Activated gamma-delta T cell treated with anti-CD3 and anti-CD28 coated beads, Interleukin-2, amount 50 U/mL, for 16 hours (primary cell): ENCODE measurements at regions not wholly inside any gene's neighbourhood (a gene's known extent, or its start where the extent isn't known, plus 50 kb on each side); places are given as distances from the start of the nearest gene placed in this dataset.

Experiments used
- DNase-seq: peaks from one replicate; pipeline ENCODE4 v3.0.0-alpha.2; 2020; ENCODE audit warnings: low read depth

- no peak for DNase-seq
Observed at GRCh38 chr6:163806755-163807499, 392.4 kb downstream of the QKI start.

DNA sequence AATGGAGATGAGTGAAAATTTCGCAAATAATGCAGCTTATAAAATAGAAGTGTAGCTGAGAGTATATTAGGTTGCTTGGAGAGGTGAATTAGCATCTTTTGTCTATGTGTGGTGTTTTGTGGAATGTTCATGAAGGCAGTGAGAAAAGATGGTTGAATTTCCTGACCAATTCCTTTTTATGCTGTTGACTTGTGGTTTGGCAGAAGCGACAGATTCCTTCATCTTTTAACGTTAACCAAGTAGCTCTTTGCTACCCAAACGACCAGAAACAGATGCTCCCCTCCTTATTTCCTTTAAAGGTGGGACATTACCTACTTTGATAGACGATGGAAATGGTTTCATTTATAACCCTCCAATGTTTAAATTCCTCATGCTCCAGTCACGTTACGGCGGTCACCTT, 390.5 kb downstream of the QKI start:
- DNase-seq, result no peak

DNA sequence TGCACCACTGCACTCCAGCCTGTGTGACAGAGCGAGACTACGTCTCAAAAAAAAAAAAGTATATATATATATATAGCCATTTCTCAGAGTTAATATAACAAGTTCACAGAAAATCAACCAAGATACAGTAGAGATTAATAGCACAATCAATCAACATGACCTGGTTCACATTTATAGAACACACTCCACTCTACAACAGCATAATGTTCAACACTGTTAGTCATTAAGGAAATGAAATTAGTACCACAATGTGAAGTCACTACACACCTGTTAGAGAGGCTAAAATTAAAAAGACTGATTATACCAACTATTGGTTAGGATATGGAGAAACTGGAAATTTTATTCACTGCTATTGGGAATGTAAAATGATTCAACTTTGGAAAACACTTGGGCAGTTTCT, 387.7 kb downstream of the QKI start:
- no peak for DNase-seq

- DNase-seq, result no peak
Observed at GRCh38 chr6:163797296-163797845, 382.9 kb downstream of the QKI start.

GRCh38 chr6:163793011-163793983, 378.8 kb downstream of the QKI start:
- DNase-seq, result no peak

DNA sequence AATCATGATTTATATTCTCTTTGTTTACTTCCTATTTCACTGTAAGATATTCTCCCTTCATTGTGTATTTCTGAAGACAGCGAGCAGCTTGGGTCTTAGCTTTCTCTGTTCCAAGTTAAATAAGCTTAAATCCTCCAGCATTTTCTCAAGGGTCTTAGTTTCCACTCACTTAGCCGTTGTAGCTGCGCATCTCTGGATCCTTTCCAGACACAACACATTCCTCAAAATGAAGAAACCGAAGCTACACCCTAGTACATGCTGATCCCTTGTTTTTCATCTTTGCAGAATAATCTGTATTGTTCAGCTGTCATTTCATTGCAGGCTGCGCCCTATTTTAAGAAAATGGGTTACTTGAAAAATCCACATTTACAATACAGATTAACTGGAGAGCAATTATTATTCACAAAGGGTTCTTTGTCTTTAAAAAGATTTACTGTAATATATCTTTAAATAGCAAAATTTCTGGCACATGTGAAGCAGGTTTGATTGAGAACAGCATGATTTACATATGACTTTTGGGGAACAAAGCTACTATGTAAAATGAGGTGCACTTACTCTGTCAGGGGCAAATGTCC, 375.8 kb downstream of the QKI start:
- DNase-seq, result no peak

- DNase-seq, result no peak
Observed at GRCh38 chr6:163789199-163789810, 374.8 kb downstream of the QKI start.

- DNase-seq, result no peak
Observed at GRCh38 chr6:163786995-163787671, 372.6 kb downstream of the QKI start.

GRCh38 chr6:163782436-163783003, 368.0 kb downstream of the QKI start:
- DNase-seq, result no peak

- no peak for DNase-seq
Observed at GRCh38 chr6:163780994-163781393, 366.5 kb downstream of the QKI start.

- no peak for DNase-seq
Observed at GRCh38 chr6:163779727-163780284, 365.3 kb downstream of the QKI start.

GRCh38 chr6:163777716-163778115, 363.2 kb downstream of the QKI start:
- no peak for DNase-seq

GRCh38 chr6:163776906-163777686, 362.6 kb downstream of the QKI start:
- no peak for DNase-seq

GRCh38 chr6:163776196-163776905, 361.8 kb downstream of the QKI start:
- no peak for DNase-seq

DNA sequence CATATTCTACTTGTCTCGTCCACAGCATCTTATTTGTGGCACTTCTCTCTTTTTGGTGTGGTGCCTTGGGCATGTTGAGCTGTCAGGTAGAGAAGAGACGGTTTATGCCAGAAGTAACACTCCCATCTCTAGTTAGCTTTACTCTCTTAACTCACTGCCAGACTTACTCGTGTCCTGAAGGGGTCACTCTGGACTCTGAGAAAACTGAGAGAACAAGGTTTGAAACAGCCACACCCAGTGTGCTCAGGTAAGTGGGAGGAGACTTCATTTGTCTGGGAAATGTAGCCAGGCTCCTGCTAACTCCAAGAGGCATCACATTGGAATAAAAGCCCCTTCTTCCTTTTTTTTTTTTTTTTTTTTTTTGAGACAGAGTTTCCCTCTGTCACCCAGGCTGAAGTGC, 360.8 kb downstream of the QKI start:
- no peak for DNase-seq

GRCh38 chr6:163774485-163774884, 360.0 kb downstream of the QKI start:
- no peak for DNase-seq

DNA sequence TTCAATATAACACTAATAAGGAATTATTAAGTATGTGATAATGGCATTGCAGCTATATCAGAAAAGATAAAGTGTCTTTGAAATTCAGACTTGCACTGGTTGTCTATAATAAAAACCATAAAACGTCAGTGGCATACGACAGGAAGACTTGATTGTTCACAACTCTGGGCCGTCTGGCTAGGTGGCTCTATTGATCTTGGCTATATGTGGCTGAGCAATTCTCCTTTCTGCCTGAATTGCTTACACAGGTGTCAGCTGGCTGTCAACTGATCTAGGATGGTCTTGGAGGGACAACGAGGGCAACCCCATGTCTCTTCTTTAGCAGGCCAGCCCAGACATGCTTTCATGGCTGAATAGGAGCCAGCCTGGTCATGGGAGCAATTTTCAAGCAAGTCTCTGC, 359.1 kb downstream of the QKI start:
- no peak for DNase-seq

GRCh38 chr6:163772701-163773100, 358.2 kb downstream of the QKI start:
- DNase-seq, result no peak

DNA sequence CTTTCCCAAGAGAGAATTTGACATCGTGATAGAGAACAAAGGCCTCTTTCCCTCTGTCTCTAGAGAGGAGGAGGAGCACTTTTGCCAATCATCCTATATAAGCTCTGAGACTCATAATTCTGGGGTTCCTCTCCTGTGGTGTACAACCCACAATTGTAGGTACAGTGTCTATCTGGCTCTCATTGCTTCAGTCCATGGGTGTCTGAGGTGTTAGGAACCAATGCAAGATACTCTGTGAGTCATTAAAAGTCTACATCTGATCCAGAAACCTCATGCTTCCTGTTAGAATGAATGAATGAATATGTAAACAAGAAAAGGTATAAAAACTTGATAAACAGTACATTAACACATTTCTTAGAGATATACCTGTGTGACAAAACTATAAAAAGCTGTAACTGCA, 356.7 kb downstream of the QKI start:
- no peak for DNase-seq
